Esophagus squamous epithelium (tissue), 5 donors: ENCODE measurements at regions not wholly inside any gene's neighbourhood (a gene's known extent, or its start where the extent isn't known, plus 50 kb on each side); places are given as distances from the start of the nearest gene placed in this dataset.

ENCODE experiments used
- DNase-seq: peaks from one replicate; lab custom pipeline; 2025; lab: John Stamatoyannopoulos, UW
- H3K27ac ChIP-seq, 4 donors: fragments of 200-600 bp; sonication (generic); one replicate each; pipeline ENCODE4 v1.5.1; 2016 to 2019; ENCODE audit warnings: mild to moderate bottlenecking in 1 of 4
- H3K27me3 ChIP-seq, 4 donors: fragments of 200-600 bp; sonication (generic); 1 replicate in 3 of 4; 2 replicates in 1 of 4; pipeline versions ENCODE4 v1.5.1 to v1.6.0; 2017 to 2021; ENCODE audit warnings: antibody characterized with exemption in 1 of 4
- H3K36me3 ChIP-seq, 3 donors: fragments of 200-600 bp; sonication (generic); one replicate each; pipeline ENCODE4 v1.5.1; 2016 to 2019
- H3K4me1 ChIP-seq, 3 donors: fragments of 200-600 bp; sonication (generic); one replicate each; pipeline ENCODE4 v1.5.1; 2017 to 2019
- H3K4me3 ChIP-seq, 4 donors: fragments of 200-600 bp; sonication (generic); 1 replicate in 3 of 4; 2 replicates in 1 of 4; pipeline ENCODE4 v1.5.1; 2016 to 2019; ENCODE audit warnings: mild to moderate bottlenecking in 2 of 4, moderate library complexity in 1 of 4
- H3K9me3 ChIP-seq, 3 donors: fragments of 200-600 bp; sonication (generic); one replicate each; pipeline ENCODE4 v1.5.1; 2016 to 2019
- CTCF ChIP-seq, 6 experiments: fragments of 450-650 bp in 4 of 6; fragments of 200-600 bp in 2 of 6; sonication (generic) in 2 of 6; IDR thresholded peaks; one replicate each; pipeline ENCODE4 v1.5.1; 2016 to 2019; ENCODE audit warnings: antibody characterized with exemption in 6 of 6, mild to moderate bottlenecking in 4 of 6, moderate library complexity in 4 of 6
- POLR2A ChIP-seq, 4 donors: fragments of 450-650 bp; IDR thresholded peaks; one replicate each; pipeline ENCODE4 v1.6.1; 2017; ENCODE audit warnings: antibody characterized with exemption in 4 of 4, mild to moderate bottlenecking in 4 of 4, moderate library complexity in 3 of 4
- WGBS, 2 donors: methylation state at CpG; one replicate each; pipeline ENCODE4 v1.1.5; 2018; 5-methylcytosine and 5-hydroxymethylcytosine counted together
- intact Hi-C: fragments of 100-400 bp; cut with DNase I; formaldehyde crosslinking; loops from one replicate; pipeline ENCODE4 v1.15.0; 2022
- small RNA-seq, 4 donors: library from RNA; depleted of rRNA; stranded (forward); fragments of <200 nt; gene quantifications; one replicate each; pipeline ENCODE3, GENCODE V24; 2016
- donor health status: DM: yes; HTN: yes; CAD: no.

GRCh38 chr5:52728224-52728623, 59.5 kb upstream of the ITGA1 start:
- DNase-seq: no peak
- H3K36me3 ChIP-seq: no peaks in the 10 kb centered on the region
- H3K9me3 ChIP-seq: no peaks in the 10 kb centered on the region
- no peak overlapping the region for H3K4me3 ChIP-seq
- peaks cover 0 to 39% (median 12%) of the 10 kb centered on the region in 3 donors for H3K4me1 ChIP-seq
- no peak for TF ChIP-seq POLR2A (IDR thresholded peaks at IDR 0.05)
- TF ChIP-seq CTCF (IDR thresholded peaks at IDR 0.05): no peak
- intact Hi-C loops: no loop called here
- H3K27ac ChIP-seq: peak overlapping the region in 2 of 4 donors; percentile 68 to 69
- 49 to 68% methylated on average over 3 of the region's 3 CpGs for WGBS, 2 donors
- no peaks in the 10 kb centered on the region for H3K27me3 ChIP-seq

- intact Hi-C loops: no loop called here
- Histone ChIP-seq H3K4me1 (peaks cover 0 to 39% (median 12%) of the 10 kb centered on the region in 3 donors), H3K4me3 (no peak overlapping the region), H3K9me3 (no peaks in the 10 kb centered on the region), H3K36me3 (no peaks in the 10 kb centered on the region), H3K27ac (peak overlapping the region in 2 of 4 donors; percentile 68 to 69), H3K27me3 (no peaks in the 10 kb centered on the region)
- 69 to 84% methylated on average over 5 of the region's 5 CpGs for WGBS, 2 donors
- TF ChIP-seq CTCF (IDR thresholded peaks at IDR 0.05) (no peak), POLR2A (IDR thresholded peaks at IDR 0.05) (no peak)
- DNase-seq: no peak
These were observed 59.0 kb upstream of the ITGA1 start for GRCh38 chr5:52728686-52729085.

- Histone ChIP-seq H3K4me3 (no peak overlapping the region), H3K4me1 (peaks cover 0 to 19% (median 0%) of the 10 kb centered on the region in 3 donors), H3K36me3 (no peaks in the 10 kb centered on the region), H3K9me3 (no peaks in the 10 kb centered on the region), H3K27me3 (no peaks in the 10 kb centered on the region), H3K27ac (no peak overlapping the region)
- no peak for TF ChIP-seq POLR2A (IDR thresholded peaks at IDR 0.05)
- TF ChIP-seq CTCF (IDR thresholded peaks at IDR 0.05): no peak
- DNase-seq: no peak
- intact Hi-C loops: no loop called here
- 71 to 83% methylated on average over 1 of the region's 1 CpG for WGBS, 2 donors
These were observed 56.3 kb upstream of the ITGA1 start for GRCh38 chr5:52731274-52732027.

GRCh38 chr5:52734557-52734956, 53.2 kb upstream of the ITGA1 start:
- no peak for DNase-seq
- no peak for TF ChIP-seq CTCF (IDR thresholded peaks at IDR 0.05)
- no peak for TF ChIP-seq POLR2A (IDR thresholded peaks at IDR 0.05)
- H3K36me3 ChIP-seq: no peaks in the 10 kb centered on the region
- WGBS, 2 donors: 80 to 87% methylated on average over 1 of the region's 1 CpG
- no peak overlapping the region for H3K4me3 ChIP-seq
- H3K27me3 ChIP-seq: no peaks in the 10 kb centered on the region
- intact Hi-C loops: no loop called here
- no peaks in the 10 kb centered on the region for H3K4me1 ChIP-seq
- no peak overlapping the region for H3K27ac ChIP-seq
- H3K9me3 ChIP-seq: no peaks in the 10 kb centered on the region

- Histone ChIP-seq H3K9me3 (no peaks in the 10 kb centered on the region), H3K4me1 (no peaks in the 10 kb centered on the region), H3K4me3 (no peak overlapping the region), H3K27ac (no peak overlapping the region), H3K36me3 (no peaks in the 10 kb centered on the region), H3K27me3 (no peaks in the 10 kb centered on the region)
- WGBS, 2 donors: 76 to 80% methylated on average over 4 of the region's 4 CpGs
- TF ChIP-seq POLR2A (IDR thresholded peaks at IDR 0.05) (no peak), CTCF (IDR thresholded peaks at IDR 0.05) (no peak)
- intact Hi-C loops: no loop called here
- DNase-seq: no peak
These were observed 52.6 kb upstream of the ITGA1 start for GRCh38 chr5:52735139-52735538.

Small RNA genes lying in the stretch of these regions (small RNA-seq; reads per million reads assigned to genes)
- 0 reads per million in 4 donors for gene RPS17P11
